ENCODE measurements at regions not wholly inside any gene's neighbourhood (a gene's known extent, or its start where the extent isn't known, plus 50 kb on each side); places are given as distances from the start of the nearest gene placed in this dataset.

DNA sequence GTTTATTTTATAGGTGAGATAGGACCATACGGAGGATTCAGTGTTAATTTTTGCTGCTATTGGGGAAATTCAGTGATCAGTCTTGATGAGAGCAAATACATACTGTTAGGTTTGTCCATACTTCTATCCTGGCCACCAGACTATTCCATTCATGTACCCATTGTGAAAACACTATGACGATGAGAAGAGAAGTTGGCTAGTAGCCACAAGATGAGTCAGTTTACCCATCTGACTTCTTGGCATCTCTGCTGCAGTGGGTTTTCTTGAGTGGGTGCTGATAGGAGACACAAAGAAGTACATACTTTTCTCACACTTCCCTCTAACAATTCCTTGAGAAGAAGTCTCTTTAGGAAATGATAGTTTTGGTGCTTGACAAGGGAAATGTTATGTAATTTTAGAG, 133.1 kb downstream of the TFPI2 start:
- no peaks in the 10 kb centered on the region for H3K36me3 Mint-ChIP-seq (ENCODE audit: insufficient read depth, unreplicated experiment)
- no peak overlapping the region for H3K27ac Mint-ChIP-seq (ENCODE audit: unreplicated experiment)
- TF ChIP-seq, protein P1, sequence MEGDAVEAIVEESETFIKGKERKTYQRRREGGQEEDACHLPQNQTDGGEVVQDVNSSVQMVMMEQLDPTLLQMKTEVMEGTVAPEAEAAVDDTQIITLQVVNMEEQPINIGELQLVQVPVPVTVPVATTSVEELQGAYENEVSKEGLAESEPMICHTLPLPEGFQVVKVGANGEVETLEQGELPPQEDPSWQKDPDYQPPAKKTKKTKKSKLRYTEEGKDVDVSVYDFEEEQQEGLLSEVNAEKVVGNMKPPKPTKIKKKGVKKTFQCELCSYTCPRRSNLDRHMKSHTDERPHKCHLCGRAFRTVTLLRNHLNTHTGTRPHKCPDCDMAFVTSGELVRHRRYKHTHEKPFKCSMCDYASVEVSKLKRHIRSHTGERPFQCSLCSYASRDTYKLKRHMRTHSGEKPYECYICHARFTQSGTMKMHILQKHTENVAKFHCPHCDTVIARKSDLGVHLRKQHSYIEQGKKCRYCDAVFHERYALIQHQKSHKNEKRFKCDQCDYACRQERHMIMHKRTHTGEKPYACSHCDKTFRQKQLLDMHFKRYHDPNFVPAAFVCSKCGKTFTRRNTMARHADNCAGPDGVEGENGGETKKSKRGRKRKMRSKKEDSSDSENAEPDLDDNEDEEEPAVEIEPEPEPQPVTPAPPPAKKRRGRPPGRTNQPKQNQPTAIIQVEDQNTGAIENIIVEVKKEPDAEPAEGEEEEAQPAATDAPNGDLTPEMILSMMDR (IDR thresholded peaks at IDR 0.05; ENCODE audit: unreplicated experiment), result no peak
- intact Hi-C loops (cut with micrococcal nuclease; ENCODE audit: unreplicated experiment), result no loop called here
- no peaks in the 10 kb centered on the region for H3K9me3 Mint-ChIP-seq (ENCODE audit: low read depth, unreplicated experiment)
- DNase-seq, result no peak
- CTCF ChIA-PET, result no interaction called here
- no TSS peak for BruUV-seq (replicated peaks)
- H3K27me3 Mint-ChIP-seq (ENCODE audit: unreplicated experiment), result no peaks in the 10 kb centered on the region
- no peaks in the 10 kb centered on the region for H3K4me1 Mint-ChIP-seq (ENCODE audit: low read depth, unreplicated experiment)
- H3K4me3 Mint-ChIP-seq (ENCODE audit: low read depth, unreplicated experiment), result no peak overlapping the region

DNA sequence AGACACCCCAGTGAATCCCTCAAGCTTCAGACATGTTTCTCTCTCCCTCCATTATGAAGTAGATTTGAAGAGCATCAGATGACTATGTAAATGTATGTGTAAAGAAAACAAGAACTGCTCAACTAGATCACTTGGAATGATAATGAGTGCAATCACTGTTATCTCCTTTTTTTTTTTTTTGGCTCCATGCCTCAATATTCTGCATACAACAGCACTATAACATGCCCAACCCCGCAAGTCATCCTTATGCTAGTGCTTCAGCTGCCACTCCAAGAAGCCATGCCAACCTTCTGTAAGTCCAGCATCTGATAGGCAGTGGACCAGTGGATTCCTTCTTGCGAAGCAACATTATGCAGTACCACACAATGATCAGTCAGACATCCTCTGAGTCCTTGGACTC, 133.7 kb downstream of the TFPI2 start:
- H3K27me3 Mint-ChIP-seq (ENCODE audit: unreplicated experiment), result no peaks in the 10 kb centered on the region
- no TSS peak for BruUV-seq (replicated peaks)
- intact Hi-C loops (cut with micrococcal nuclease; ENCODE audit: unreplicated experiment), result no loop called here
- no peaks in the 10 kb centered on the region for H3K9me3 Mint-ChIP-seq (ENCODE audit: low read depth, unreplicated experiment)
- CTCF ChIA-PET, result no interaction called here
- H3K27ac Mint-ChIP-seq (ENCODE audit: unreplicated experiment), result no peak overlapping the region
- no peaks in the 10 kb centered on the region for H3K4me1 Mint-ChIP-seq (ENCODE audit: low read depth, unreplicated experiment)
- no peak overlapping the region for H3K4me3 Mint-ChIP-seq (ENCODE audit: low read depth, unreplicated experiment)
- TF ChIP-seq, protein P1 (IDR thresholded peaks at IDR 0.05; ENCODE audit: unreplicated experiment), result no peak
- DNase-seq, result no peak
- no peaks in the 10 kb centered on the region for H3K36me3 Mint-ChIP-seq (ENCODE audit: insufficient read depth, unreplicated experiment)

DNA sequence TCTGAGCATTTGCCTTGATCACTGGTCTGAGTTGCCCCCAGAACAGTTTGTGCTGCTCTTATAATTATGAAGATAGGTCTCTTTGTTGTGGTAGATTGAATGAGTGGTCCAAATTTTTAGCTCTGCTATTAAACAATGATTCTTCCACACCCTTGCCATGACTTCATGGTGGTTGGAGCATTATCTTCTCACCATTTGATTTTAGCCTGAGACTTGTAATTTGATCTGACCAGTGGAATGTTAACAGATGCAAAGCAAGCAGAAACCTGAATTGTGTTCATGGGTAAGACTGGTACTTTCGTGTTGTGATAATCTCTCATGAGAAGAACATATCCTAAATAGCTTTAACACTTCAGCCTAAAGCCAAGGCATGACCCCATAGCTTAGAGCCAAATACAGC, 139.1 kb downstream of the TFPI2 start:
- intact Hi-C loops (cut with micrococcal nuclease; ENCODE audit: unreplicated experiment), result no loop called here
- BruUV-seq (replicated peaks), result no TSS peak
- DNase-seq, result no peak
- CTCF ChIA-PET, result no interaction called here
- H3K9me3 Mint-ChIP-seq (ENCODE audit: low read depth, unreplicated experiment), result no peaks in the 10 kb centered on the region
- no peaks in the 10 kb centered on the region for H3K36me3 Mint-ChIP-seq (ENCODE audit: insufficient read depth, unreplicated experiment)
- no peaks in the 10 kb centered on the region for H3K4me1 Mint-ChIP-seq (ENCODE audit: low read depth, unreplicated experiment)
- H3K27me3 Mint-ChIP-seq (ENCODE audit: unreplicated experiment), result no peaks in the 10 kb centered on the region
- TF ChIP-seq, protein P1 (IDR thresholded peaks at IDR 0.05; ENCODE audit: unreplicated experiment), result no peak
- H3K27ac Mint-ChIP-seq (ENCODE audit: unreplicated experiment), result no peak overlapping the region
- H3K4me3 Mint-ChIP-seq (ENCODE audit: low read depth, unreplicated experiment), result no peak overlapping the region

DNA sequence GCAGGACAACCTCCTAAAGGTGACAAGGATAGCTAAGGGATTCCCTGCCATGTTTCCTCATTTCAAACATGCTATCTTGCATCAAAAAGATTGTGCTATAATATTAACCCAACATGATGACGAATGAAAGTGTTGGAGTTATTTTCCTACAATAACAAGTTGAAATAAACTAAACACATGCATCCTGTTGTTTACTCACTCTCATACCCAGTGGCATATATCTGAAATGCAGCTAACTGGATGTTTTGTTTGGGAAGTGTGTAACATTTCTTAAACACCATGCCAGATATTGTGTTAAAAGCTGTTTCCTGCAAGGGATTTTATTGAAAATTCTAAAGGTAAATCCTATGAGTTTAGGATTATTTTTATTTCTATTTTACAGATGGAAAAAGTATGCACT, 139.6 kb downstream of the TFPI2 start:
- CTCF ChIA-PET, result no interaction called here
- H3K4me3 Mint-ChIP-seq (ENCODE audit: low read depth, unreplicated experiment), result no peak overlapping the region
- no peak for DNase-seq
- H3K27me3 Mint-ChIP-seq (ENCODE audit: unreplicated experiment), result no peaks in the 10 kb centered on the region
- TF ChIP-seq, protein P1 (IDR thresholded peaks at IDR 0.05; ENCODE audit: unreplicated experiment), result no peak
- H3K4me1 Mint-ChIP-seq (ENCODE audit: low read depth, unreplicated experiment), result no peaks in the 10 kb centered on the region
- no TSS peak for BruUV-seq (replicated peaks)
- H3K36me3 Mint-ChIP-seq (ENCODE audit: insufficient read depth, unreplicated experiment), result no peaks in the 10 kb centered on the region
- intact Hi-C loops (cut with micrococcal nuclease; ENCODE audit: unreplicated experiment), result no loop called here
- H3K27ac Mint-ChIP-seq (ENCODE audit: unreplicated experiment), result no peak overlapping the region
- H3K9me3 Mint-ChIP-seq (ENCODE audit: low read depth, unreplicated experiment), result no peaks in the 10 kb centered on the region

DNA sequence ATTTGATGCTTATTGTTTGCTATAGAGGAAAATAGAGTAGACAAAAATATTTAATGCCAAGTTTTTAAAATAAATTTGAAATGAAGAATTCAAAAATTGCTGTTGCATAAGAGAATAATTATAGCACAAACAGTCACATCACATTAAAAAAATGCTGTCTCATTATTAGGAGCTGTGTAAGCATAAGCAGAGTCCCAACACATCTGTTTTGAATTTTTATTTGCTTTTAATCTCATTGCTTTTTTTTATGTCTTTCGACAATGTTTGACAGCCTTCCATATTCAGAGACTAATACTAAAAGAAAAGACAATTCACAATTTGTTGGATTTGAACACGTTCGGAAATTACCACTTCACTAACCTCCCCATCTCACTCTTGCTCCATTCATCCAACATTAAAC, 143.5 kb downstream of the TFPI2 start:
- TF ChIP-seq, protein P1 (IDR thresholded peaks at IDR 0.05; ENCODE audit: unreplicated experiment), result no peak
- H3K36me3 Mint-ChIP-seq (ENCODE audit: insufficient read depth, unreplicated experiment), result no peaks in the 10 kb centered on the region
- intact Hi-C loops (cut with micrococcal nuclease; ENCODE audit: unreplicated experiment), result no loop called here
- no peak for DNase-seq
- H3K27ac Mint-ChIP-seq (ENCODE audit: unreplicated experiment), result no peak overlapping the region
- no peak overlapping the region for H3K4me3 Mint-ChIP-seq (ENCODE audit: low read depth, unreplicated experiment)
- no TSS peak for BruUV-seq (replicated peaks)
- H3K9me3 Mint-ChIP-seq (ENCODE audit: low read depth, unreplicated experiment), result no peaks in the 10 kb centered on the region
- H3K4me1 Mint-ChIP-seq (ENCODE audit: low read depth, unreplicated experiment), result no peaks in the 10 kb centered on the region
- CTCF ChIA-PET, result no interaction called here
- no peaks in the 10 kb centered on the region for H3K27me3 Mint-ChIP-seq (ENCODE audit: unreplicated experiment)
